Vagina (tissue), 2 donors: ENCODE measurements at regions not wholly inside any gene's neighbourhood (a gene's known extent, or its start where the extent isn't known, plus 50 kb on each side); places are given as distances from the start of the nearest gene placed in this dataset.

Experiments
- POLR2A ChIP-seq, 2 donors: fragments of 450-650 bp; IDR thresholded peaks; one replicate each; pipeline ENCODE4 v1.6.1; 2017; ENCODE audit warnings: antibody characterized with exemption in 2 of 2, mild to moderate bottlenecking in 2 of 2, moderate library complexity in 2 of 2
- TF ChIP-seq, protein P1 (sequence below), 3 experiments: fragments of 450-650 bp in 2 of 3; fragments of 200-600 bp in 1 of 3; sonication (generic) in 1 of 3; IDR thresholded peaks; one replicate each; pipeline ENCODE4 v1.5.1; 2017 to 2019; ENCODE audit warnings: antibody characterized with exemption in 3 of 3, mild to moderate bottlenecking in 2 of 3, moderate library complexity in 2 of 3

DNA sequence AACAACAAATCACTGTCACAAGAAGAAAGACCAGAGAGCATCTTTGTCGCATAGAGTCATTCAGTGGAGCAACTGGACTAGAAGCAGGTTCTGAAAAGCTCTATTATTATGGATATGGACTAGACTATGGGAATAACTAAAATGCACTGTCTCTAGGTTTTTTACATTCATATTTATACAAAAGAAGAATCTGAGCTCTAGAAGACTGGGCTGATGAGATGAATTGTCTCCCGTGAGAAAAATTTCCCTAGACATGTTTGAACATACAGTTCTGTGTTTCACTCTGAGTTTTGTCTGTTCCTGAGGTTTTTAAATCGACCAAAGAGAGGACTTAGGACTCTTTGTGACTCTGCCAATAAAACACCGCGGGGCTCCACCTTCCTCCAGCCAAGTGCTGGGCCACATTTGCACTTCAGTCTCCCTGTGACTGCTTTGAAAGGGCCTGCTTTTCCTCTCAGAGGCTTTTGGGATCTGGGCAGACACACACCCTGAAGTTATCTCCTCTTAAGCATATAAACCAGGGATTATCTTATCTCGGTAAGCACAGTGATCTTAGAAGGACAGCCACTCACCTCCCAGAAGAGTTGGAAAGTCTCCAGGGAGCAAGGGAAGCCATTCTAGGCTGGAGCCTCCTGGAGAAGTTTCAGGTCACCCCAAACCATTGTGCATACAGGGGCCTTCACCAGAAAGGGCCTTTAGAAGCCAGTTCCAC, 101.0 kb upstream of the JCAD start:
- TF ChIP-seq, protein P1, sequence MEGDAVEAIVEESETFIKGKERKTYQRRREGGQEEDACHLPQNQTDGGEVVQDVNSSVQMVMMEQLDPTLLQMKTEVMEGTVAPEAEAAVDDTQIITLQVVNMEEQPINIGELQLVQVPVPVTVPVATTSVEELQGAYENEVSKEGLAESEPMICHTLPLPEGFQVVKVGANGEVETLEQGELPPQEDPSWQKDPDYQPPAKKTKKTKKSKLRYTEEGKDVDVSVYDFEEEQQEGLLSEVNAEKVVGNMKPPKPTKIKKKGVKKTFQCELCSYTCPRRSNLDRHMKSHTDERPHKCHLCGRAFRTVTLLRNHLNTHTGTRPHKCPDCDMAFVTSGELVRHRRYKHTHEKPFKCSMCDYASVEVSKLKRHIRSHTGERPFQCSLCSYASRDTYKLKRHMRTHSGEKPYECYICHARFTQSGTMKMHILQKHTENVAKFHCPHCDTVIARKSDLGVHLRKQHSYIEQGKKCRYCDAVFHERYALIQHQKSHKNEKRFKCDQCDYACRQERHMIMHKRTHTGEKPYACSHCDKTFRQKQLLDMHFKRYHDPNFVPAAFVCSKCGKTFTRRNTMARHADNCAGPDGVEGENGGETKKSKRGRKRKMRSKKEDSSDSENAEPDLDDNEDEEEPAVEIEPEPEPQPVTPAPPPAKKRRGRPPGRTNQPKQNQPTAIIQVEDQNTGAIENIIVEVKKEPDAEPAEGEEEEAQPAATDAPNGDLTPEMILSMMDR (IDR thresholded peaks at IDR 0.05), result no peak
- TF ChIP-seq POLR2A (IDR thresholded peaks at IDR 0.05), result no peak
